ENCODE measurements at regions not wholly inside any gene's neighbourhood (a gene's known extent, or its start where the extent isn't known, plus 50 kb on each side); places are given as distances from the start of the nearest gene placed in this dataset.

DNA sequence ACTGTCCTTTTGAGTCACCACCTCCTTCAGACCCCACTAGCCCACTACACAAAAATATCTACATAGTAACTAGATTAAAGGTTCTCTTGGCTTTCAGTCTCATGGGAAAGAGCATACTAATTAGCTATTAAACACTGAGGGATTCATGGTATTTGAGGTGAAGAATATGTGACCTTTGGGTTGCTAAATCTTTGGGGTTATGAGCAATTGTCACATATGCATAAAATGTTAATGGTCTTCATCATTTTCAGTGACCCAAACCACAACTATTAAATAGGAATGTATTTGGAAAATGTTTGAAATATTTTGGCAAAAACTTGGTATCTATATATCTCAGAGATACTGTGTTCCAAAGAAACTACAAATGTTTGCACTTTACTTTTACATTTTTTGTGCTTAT lies 365.1 kb downstream of the MAGEB5 start:
- TF ChIP-seq, protein P1, sequence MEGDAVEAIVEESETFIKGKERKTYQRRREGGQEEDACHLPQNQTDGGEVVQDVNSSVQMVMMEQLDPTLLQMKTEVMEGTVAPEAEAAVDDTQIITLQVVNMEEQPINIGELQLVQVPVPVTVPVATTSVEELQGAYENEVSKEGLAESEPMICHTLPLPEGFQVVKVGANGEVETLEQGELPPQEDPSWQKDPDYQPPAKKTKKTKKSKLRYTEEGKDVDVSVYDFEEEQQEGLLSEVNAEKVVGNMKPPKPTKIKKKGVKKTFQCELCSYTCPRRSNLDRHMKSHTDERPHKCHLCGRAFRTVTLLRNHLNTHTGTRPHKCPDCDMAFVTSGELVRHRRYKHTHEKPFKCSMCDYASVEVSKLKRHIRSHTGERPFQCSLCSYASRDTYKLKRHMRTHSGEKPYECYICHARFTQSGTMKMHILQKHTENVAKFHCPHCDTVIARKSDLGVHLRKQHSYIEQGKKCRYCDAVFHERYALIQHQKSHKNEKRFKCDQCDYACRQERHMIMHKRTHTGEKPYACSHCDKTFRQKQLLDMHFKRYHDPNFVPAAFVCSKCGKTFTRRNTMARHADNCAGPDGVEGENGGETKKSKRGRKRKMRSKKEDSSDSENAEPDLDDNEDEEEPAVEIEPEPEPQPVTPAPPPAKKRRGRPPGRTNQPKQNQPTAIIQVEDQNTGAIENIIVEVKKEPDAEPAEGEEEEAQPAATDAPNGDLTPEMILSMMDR (IDR thresholded peaks at IDR 0.05; ENCODE audit: low read depth, low read length, poor library complexity, severe bottlenecking): no peak
- TF ChIP-seq EZH2phosphoT487 (IDR thresholded peaks at IDR 0.05; ENCODE audit: borderline replicate concordance, low read length): no peak
